HEK293 (cell line): ENCODE measurements at regions not wholly inside any gene's neighbourhood (a gene's known extent, or its start where the extent isn't known, plus 50 kb on each side); places are given as distances from the start of the nearest gene placed in this dataset.

Source experiments
- CTCF ChIA-PET: fragments of 350-600 bp; formaldehyde crosslinking; extraction: SDS; loops from one replicate; lab custom pipeline; 2021; ENCODE audit warnings: antibody characterized with exemption; lab: Yijun Ruan, JAX
- POLR2A ChIA-PET: fragments of 300-600 bp; formaldehyde crosslinking; extraction: SDS; loops from one replicate; lab custom pipeline; 2020; ENCODE audit warnings: antibody characterized with exemption, inconsistent platforms; lab: Yijun Ruan, JAX
- H3K27ac ChIP-seq: fragments of 200-500 bp; sonication (Bioruptor generic); 2 replicates; pipeline ENCODE4 v1.5.1; 2014; ENCODE audit warnings: low read depth, low read length, control low read depth, inconsistent platforms; ENCODE audit errors: extremely low read depth
- H3K36me3 ChIP-seq, 2 experiments: fragments of 200-500 bp in 1 of 2; sonication (Bioruptor generic) in 1 of 2; 1 replicate in 1 of 2; 2 replicates in 1 of 2; pipeline ENCODE4 v1.5.1; 2014 to 2017; ENCODE audit warnings: inconsistent platforms in 2 of 2, low read length in 2 of 2; ENCODE audit not compliant: control insufficient read depth in 2 of 2, insufficient read depth in 1 of 2
- H3K4me1 ChIP-seq: fragments of 200-500 bp; sonication (Bioruptor generic); 2 replicates; pipeline ENCODE4 v1.5.1; 2014; ENCODE audit warnings: mild to moderate bottlenecking, low read length, inconsistent platforms; ENCODE audit not compliant: control insufficient read depth, insufficient read depth
- H3K4me3 ChIP-seq: 2 replicates; pipeline ENCODE4 v1.5.1; 2011; ENCODE audit warnings: low read depth, mild to moderate bottlenecking, control low read depth, low read length, moderate library complexity
- H3K9me3 ChIP-seq: fragments of 200-500 bp; sonication (Bioruptor generic); 2 replicates; pipeline ENCODE4 v1.5.1; 2014; ENCODE audit warnings: low read depth, low read length, inconsistent platforms; ENCODE audit not compliant: control insufficient read depth, insufficient read depth
- AEBP2 ChIP-seq: fragments of 450-650 bp; formaldehyde crosslinking; IDR thresholded peaks from 2 replicates; pipeline ENCODE4 v1.5.1; 2016; ENCODE audit warnings: missing biosample characterization, missing genetic modification characterization, borderline replicate concordance
- ATF2 ChIP-seq: fragments of 450-650 bp; formaldehyde crosslinking; IDR thresholded peaks from 2 replicates; pipeline ENCODE4 v1.5.1; 2016; ENCODE audit warnings: missing biosample characterization, missing genetic modification characterization, low read depth
- GFI1B ChIP-seq: fragments of 450-650 bp; formaldehyde crosslinking; IDR thresholded peaks from 2 replicates; pipeline ENCODE4 v1.5.1; 2016; ENCODE audit warnings: missing biosample characterization, missing genetic modification characterization
- MEIS1 ChIP-seq: sonication (generic); formaldehyde crosslinking; IDR thresholded peaks from 2 replicates; pipeline ENCODE4 v1.8.1; 2022; ENCODE audit warnings: missing genetic modification reagents, mild to moderate bottlenecking, borderline replicate concordance
- PRDM6 ChIP-seq: fragments of 450-650 bp; formaldehyde crosslinking; IDR thresholded peaks from 2 replicates; pipeline ENCODE4 v1.5.1; 2017; ENCODE audit warnings: missing biosample characterization, missing genetic modification characterization
- ZBTB26 ChIP-seq: fragments of 450-650 bp; formaldehyde crosslinking; optimal IDR thresholded peaks from 2 replicates; pipeline ENCODE3; 2016; ENCODE audit warnings: missing biosample characterization, mild to moderate bottlenecking, missing genetic modification characterization
- ZBTB49 ChIP-seq: fragments of 450-650 bp; formaldehyde crosslinking; IDR thresholded peaks from 2 replicates; pipeline ENCODE4 v1.5.1; 2016; ENCODE audit warnings: missing biosample characterization, missing genetic modification characterization, low read depth
- ZBTB6 ChIP-seq: fragments of 450-650 bp; formaldehyde crosslinking; IDR thresholded peaks from 2 replicates; pipeline ENCODE4 v1.5.1; 2017; ENCODE audit warnings: missing biosample characterization, missing genetic modification characterization
- ZNF23 ChIP-seq: fragments of 450-650 bp; formaldehyde crosslinking; IDR thresholded peaks from 2 replicates; pipeline ENCODE4 v1.5.1; 2016; ENCODE audit warnings: missing biosample characterization, missing genetic modification characterization, borderline replicate concordance
- ZNF350 ChIP-seq: fragments of 450-650 bp; formaldehyde crosslinking; IDR thresholded peaks from 2 replicates; pipeline ENCODE4 v1.5.0; 2017; ENCODE audit warnings: missing biosample characterization, mild to moderate bottlenecking, missing genetic modification characterization
- ZNF510 ChIP-seq: fragments of 450-650 bp; formaldehyde crosslinking; IDR thresholded peaks from 2 replicates; pipeline ENCODE4 v1.5.1; 2018; ENCODE audit warnings: mild to moderate bottlenecking, missing genetic modification characterization, missing biosample characterization; ENCODE audit not compliant: insufficient replicate concordance
- ZNF530 ChIP-seq: fragments of 450-650 bp; formaldehyde crosslinking; IDR thresholded peaks from 2 replicates; pipeline ENCODE4 v1.5.1; 2016; ENCODE audit warnings: low read depth, missing biosample characterization, missing genetic modification characterization
- ZNF596 ChIP-seq: fragments of 450-650 bp; IDR thresholded peaks from 2 replicates; pipeline ENCODE4 v1.5.0; 2018; ENCODE audit warnings: missing biosample characterization, mild to moderate bottlenecking, missing genetic modification characterization, moderate library complexity
- ZNF660 ChIP-seq: fragments of 450-650 bp; IDR thresholded peaks from 2 replicates; pipeline ENCODE4 v1.5.1; 2018; ENCODE audit warnings: missing biosample characterization, mild to moderate bottlenecking, missing genetic modification characterization
- ZNF677 ChIP-seq: fragments of 450-650 bp; IDR thresholded peaks from 2 replicates; pipeline ENCODE4 v1.5.0; 2018; ENCODE audit warnings: missing biosample characterization, mild to moderate bottlenecking, missing genetic modification characterization, moderate library complexity
- ZNF692 ChIP-seq: fragments of 450-650 bp; formaldehyde crosslinking; IDR thresholded peaks from 2 replicates; pipeline ENCODE4 v1.5.1; 2016; ENCODE audit warnings: missing biosample characterization, missing genetic modification characterization
- ZNF704 ChIP-seq: fragments of 450-650 bp; formaldehyde crosslinking; IDR thresholded peaks from 2 replicates; pipeline ENCODE4 v1.5.1; 2016; ENCODE audit warnings: missing biosample characterization, missing genetic modification characterization
- ZNF791 ChIP-seq: fragments of 450-650 bp; formaldehyde crosslinking; IDR thresholded peaks from 2 replicates; pipeline ENCODE4 v1.5.1; 2016; ENCODE audit warnings: missing biosample characterization, missing genetic modification characterization

GRCh38 chr2:117091041-117091837, 723.3 kb upstream of the DDX18 start (continued):
- TF ChIP-seq ATF2 (tag by site-specific recombination) (no peak), ZBTB26 (tag by site-specific recombination) (no peak), ZNF510 (tag by site-specific recombination) (no peak), MEIS1 (CRISPR knock-in tag) (no peak), PRDM6 (no peak)

- Histone ChIP-seq H3K4me3 (no peak overlapping the region), H3K36me3 (no peaks in the 10 kb centered on the region), H3K9me3 (no peaks in the 10 kb centered on the region), H3K4me1 (no peaks in the 10 kb centered on the region), H3K27ac (no peak overlapping the region)
- TF ChIP-seq ZNF350 (tag by site-specific recombination) (no peak), ZBTB6 (no peak), ZNF677 (tag by site-specific recombination) (no peak), ZNF596 (tag by site-specific recombination) (no peak), ZNF530 (tag by site-specific recombination) (no peak), ZBTB49 (tag by site-specific recombination) (no peak), ZNF791 (tag by site-specific recombination) (no peak), ZNF660 (no peak), AEBP2 (tag by site-specific recombination) (no peak), GFI1B (tag by site-specific recombination) (no peak), ZNF704 (tag by site-specific recombination) (no peak), ZNF692 (tag by site-specific recombination) (no peak), ZNF23 (no peak)
- CTCF ChIA-PET, result no interaction called here
- POLR2A ChIA-PET, result no interaction called here
Observed at GRCh38 chr2:117101613-117102012, 712.9 kb upstream of the DDX18 start.
